Ramos (cell line): ENCODE measurements at regions not wholly inside any gene's neighbourhood (a gene's known extent, or its start where the extent isn't known, plus 50 kb on each side); places are given as distances from the start of the nearest gene placed in this dataset.

Experiments used
- in situ Hi-C: fragments of 300-500 bp; cut with MboI; formaldehyde crosslinking; loops from one replicate; pipeline ENCODE4 v1.14.3; 2022; ENCODE audit warnings: low sequenced_read_pairs; ENCODE audit not compliant: unreplicated experiment

DNA sequence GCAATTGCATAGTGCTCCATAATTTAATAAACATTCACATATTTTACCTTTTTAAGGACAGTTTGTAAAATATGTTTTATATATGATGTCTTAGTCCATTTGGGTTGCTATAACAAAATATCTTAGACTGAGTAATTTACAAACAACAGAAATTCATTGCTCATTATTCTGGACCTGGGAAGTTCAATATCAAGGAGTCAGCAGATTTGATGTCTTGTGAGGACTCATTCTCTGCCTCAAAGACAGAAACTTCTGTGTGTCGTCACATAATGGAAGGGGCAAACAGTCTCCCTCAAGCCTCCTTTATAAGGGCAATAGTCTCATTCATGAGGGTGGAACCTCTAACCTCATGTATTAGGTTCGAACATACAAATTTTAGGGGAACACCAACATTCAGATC is 455.9 kb downstream of the TAF11L14 start:
- in situ Hi-C loops = no loop called here

GRCh38 chr5:18091142-18091541 is 456.9 kb downstream of the TAF11L14 start:
- in situ Hi-C loops = no loop called here

DNA sequence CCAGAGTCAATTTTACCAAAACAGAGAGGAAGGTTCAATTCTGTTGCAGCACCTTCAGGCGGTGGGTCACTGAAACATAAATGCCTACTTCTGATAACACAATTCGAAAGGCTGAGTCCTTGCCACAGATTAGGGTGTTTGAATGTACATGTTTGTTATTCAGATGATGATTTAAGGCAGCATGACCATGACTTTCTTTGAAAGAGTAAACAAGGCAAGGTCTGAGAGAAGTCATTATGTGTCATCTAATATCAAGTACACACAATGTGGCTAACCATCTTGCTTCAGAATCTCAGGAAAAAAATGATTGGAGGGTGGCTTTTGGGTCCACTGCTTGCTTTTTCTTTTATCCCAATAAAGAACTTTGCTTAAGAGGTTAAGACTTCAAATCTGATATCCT is 457.5 kb downstream of the TAF11L14 start:
- in situ Hi-C loops = no loop called here

DNA sequence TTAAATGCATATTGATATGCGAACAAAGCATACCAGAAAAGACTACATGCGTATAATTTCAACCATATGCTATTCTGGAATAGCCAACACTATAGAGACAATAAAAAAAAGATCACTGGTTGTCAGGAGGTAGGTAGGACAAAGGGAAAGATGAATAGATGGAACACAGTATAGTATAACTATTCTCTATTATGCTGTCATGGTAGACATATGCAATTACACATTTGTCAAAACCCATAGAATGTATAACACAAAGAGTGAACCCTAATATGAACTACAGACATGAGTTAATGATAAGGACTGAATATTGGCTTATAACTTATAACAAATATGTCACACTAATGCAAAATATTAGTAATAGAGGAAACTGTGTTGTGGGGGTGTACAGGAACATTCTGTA is 460.8 kb downstream of the TAF11L14 start:
- in situ Hi-C loops = no loop called here

GRCh38 chr5:18097817-18098216 is 463.6 kb downstream of the TAF11L14 start:
- in situ Hi-C loops = no loop called here

DNA sequence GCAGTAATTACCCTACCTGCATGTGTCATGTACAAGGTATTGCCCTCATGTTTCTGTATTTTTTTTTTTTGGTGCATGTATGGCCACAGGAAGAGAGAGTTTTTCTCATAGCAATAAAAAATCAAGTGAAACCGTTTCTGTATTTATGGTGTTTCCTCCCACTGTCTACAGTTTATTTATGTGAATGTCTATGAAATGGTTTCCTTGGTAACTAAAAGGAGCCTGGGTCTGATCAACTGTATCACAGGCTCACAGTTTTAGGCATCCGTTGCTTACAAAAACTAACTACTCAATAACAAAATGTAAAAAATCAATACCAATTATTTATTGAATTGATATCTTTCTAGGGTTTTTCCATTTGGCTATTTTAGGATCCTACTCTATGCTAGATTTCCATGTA is 464.4 kb downstream of the TAF11L14 start:
- in situ Hi-C loops = no loop called here

DNA sequence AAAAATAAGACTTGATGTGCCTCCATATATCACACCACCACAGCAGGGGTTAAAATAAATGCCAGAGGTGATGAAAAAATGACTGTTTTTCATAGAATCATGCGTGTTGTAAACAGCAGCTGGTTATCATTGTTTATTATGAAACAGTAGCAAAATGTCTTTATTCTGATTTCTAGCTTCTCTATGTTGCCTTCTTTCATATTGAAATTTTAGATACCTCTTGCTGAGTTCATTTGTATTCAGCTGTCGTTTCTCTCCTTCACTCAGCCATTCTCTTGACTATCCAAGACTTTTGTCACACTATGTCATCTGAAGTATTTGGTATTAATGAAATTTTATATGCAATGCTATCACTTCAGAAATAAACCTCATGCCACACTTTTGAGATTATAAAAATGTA is 465.0 kb downstream of the TAF11L14 start:
- in situ Hi-C loops = no loop called here

DNA sequence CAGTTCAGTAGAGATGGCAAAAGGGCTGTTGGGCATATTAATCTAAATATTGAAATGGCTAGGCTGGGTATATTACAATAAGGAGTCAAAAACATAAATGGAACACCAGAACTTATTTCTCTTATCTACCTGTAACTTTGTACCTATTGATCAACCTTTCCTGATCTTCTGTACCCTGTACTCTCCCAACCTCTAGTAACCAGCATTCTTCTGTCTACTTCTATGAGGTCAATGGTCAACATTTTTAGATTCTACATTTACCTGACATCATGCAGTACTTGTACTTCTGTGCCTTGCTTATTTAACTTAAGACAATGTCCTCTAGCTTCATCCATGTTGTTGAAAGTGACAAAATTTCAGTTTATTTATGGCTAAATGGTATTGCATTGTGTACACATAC is 467.3 kb downstream of the TAF11L14 start:
- in situ Hi-C loops = no loop called here

GRCh38 chr5:18102733-18103132 is 468.5 kb downstream of the TAF11L14 start:
- in situ Hi-C loops = no loop called here

- in situ Hi-C loops = no loop called here
These were observed 471.2 kb downstream of the TAF11L14 start for GRCh38 chr5:18105449-18105848.

DNA sequence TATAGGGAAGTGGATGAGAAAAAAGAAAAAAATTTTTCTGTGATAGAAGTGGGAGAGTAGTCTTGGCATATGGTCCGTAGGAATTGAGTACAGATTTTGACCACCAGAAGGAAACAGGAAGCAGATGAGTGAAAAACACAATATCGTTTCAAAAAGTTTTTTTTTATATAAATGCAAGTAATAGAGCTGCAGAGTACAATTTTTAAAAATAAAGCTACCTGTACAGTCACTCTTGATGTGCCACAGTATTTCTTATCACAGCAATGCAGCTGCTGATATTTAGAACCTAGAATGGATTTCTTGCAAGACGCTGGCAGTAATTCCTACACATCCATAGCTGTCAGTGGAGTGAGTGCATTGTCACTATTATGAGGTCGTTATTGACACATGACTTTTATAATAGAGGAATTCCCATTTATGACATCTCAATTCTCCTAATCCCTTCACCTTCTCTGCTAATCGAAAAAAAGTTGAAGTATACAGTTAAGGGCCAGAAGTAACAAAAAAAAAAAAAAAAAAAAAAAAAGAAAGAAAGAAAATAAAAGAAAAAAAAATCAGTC is 477.7 kb downstream of the TAF11L14 start:
- in situ Hi-C loops = no loop called here

GRCh38 chr5:18113721-18114120 is 479.5 kb downstream of the TAF11L14 start:
- in situ Hi-C loops = no loop called here

DNA sequence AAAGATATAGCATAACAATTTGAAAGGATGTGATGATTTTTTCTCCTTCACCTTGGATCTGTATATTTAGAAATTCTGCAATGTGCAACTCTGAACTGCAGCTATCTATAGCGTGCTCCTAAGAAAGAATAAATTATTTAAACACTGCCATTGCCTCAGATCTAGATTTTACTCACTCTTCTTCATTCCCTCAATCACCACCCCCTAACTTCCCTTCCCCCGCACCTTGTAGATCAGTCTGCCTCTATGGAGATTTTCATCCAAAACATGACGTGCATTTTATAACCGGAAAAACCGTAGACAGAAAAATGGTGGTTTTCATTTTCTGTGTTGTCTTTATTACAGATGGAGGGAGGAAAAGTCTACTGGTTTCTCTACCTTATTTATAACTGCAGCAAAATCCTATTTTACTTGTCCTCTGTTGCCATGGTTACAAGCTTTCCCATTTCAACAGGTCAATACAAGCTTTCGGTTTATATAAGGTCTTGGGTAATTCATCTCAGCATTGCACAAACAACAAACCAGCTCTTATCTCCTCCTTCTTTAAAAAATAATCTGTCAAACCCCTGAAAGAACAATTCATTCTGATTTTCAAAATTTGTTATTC is 480.0 kb downstream of the TAF11L14 start:
- in situ Hi-C loops = no loop called here

- in situ Hi-C loops = no loop called here
These were observed 483.7 kb downstream of the TAF11L14 start for GRCh38 chr5:18117968-18118367.

- in situ Hi-C loops = no loop called here
These were observed 485.0 kb downstream of the TAF11L14 start for GRCh38 chr5:18119156-18119785.

DNA sequence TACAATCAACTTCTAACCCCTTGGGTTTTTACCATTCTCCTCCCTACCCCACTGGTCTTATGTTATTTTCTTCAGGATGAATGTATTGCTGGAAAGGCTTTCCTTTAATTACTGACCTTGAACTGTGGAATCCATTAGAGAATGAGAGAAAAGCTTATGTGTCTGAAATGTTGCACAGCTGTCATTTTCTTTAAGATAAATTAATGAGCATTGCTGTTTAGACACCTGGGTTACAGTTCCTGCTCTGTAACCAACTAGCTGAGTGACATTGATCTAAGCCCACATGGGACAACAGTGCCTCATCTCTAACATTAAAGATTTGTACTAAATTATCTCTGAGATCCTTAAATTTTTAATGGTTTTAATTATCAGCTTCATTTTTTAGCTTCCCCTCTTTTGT is 507.0 kb downstream of the TAF11L14 start:
- in situ Hi-C loops = no loop called here

GRCh38 chr5:18142831-18143230 is 508.6 kb downstream of the TAF11L14 start:
- in situ Hi-C loops = no loop called here

DNA sequence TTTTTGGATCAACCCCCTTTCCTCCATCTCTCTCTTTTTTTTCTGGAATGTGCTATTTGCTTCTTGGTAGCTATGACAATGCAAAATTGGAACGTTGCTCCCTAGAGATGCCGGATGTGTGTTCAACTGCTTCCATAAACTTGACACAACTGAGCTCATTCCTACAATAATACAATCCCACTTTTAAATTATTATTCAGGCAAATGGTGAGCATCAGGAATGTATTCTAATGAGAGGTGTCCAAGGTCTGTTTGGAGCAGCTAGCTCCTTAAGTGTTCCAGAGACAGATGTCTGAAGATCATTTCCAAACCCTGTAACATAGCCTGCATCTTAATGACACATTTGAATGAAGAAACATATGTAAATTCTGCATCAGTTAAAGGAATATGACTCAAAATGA is 518.4 kb downstream of the TAF11L14 start:
- in situ Hi-C loops = no loop called here

GRCh38 chr5:18158166-18158565 is 523.9 kb downstream of the TAF11L14 start:
- in situ Hi-C loops = no loop called here

DNA sequence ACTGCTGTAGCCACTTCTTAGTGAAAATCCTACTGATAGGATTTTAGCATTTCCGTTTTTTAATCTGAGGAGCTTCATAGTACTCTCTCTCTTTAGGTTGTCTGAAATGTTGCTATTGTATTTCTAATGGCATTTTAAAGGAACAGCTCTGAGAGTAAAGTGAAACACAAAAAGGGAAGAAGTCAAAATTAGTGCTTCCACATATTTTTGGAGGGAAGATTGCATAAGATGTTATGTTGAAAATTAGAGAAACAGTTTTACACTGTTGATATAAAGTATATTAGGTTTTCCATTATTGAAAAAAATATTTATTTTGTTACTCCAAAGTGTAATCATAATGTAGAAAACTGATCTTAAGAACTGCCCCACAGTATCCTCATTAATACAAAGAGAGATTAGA is 525.1 kb downstream of the TAF11L14 start:
- in situ Hi-C loops = no loop called here

- in situ Hi-C loops = no loop called here
These were observed 537.4 kb downstream of the TAF11L14 start for GRCh38 chr5:18171684-18172083.

GRCh38 chr5:18179579-18179978 is 545.3 kb downstream of the TAF11L14 start:
- in situ Hi-C loops = no loop called here
